AG04449 (cell line): ENCODE measurements at regions not wholly inside any gene's neighbourhood (a gene's known extent, or its start where the extent isn't known, plus 50 kb on each side); places are given as distances from the start of the nearest gene placed in this dataset.
A peak's percentile ranks its signal among the peaks of the same experiment; 100 is the strongest.

ENCODE experiments used
- CTCF ChIA-PET: fragments of 350-600 bp; formaldehyde crosslinking; extraction: SDS; loops from one replicate; lab custom pipeline; 2021; ENCODE audit warnings: antibody characterized with exemption; lab: Yijun Ruan, JAX
- POLR2A ChIA-PET: fragments of 400-600, 350-600 bp; formaldehyde crosslinking; extraction: SDS; loops from one replicate; lab custom pipeline; 2020; ENCODE audit warnings: antibody characterized with exemption, inconsistent platforms; lab: Yijun Ruan, JAX
- DNase-seq: peaks from one replicate; pipeline ENCODE4 v3.0.0-alpha.2; 2010; ENCODE audit warnings: low read depth, low spot score
- H3K4me3 ChIP-seq: 2 replicates; pipeline ENCODE4 v1.5.1; 2011; ENCODE audit warnings: low read depth, mild to moderate bottlenecking, control low read depth, low read length
- CTCF ChIP-seq: IDR thresholded peaks from one replicate; pipeline ENCODE4 v1.5.1; 2011; ENCODE audit warnings: mild to moderate bottlenecking, moderate library complexity, low read length, control low read depth, inconsistent platforms; ENCODE audit not compliant: insufficient read depth; ENCODE audit errors: missing control alignments

- no peak for DNase-seq
- CTCF ChIA-PET: no interaction called here
- POLR2A ChIA-PET: no interaction called here
- H3K4me3 ChIP-seq: no peak overlapping the region
- TF ChIP-seq CTCF: no peak
Measured at GRCh38 chr11:38009932-38010331, 1411.9 kb upstream of the RAG2 start.

GRCh38 chr11:38006466-38006865 is 1408.4 kb upstream of the RAG2 start:
- no peak for DNase-seq
- ChIA-PET CTCF (no interaction called here), POLR2A (no interaction called here)
- no peak overlapping the region for H3K4me3 ChIP-seq
- TF ChIP-seq CTCF: no peak

GRCh38 chr11:38005597-38005996 is 1407.6 kb upstream of the RAG2 start:
- DNase-seq: peak; percentile 16
- TF ChIP-seq CTCF: no peak
- no peak overlapping the region for H3K4me3 ChIP-seq
- ChIA-PET POLR2A (interaction anchor here (0.9 kb wide), 1 partner anchor 9 kb away, joined by 4 read pairs; no protein-coding TSS in a partner anchor), CTCF (no interaction called here)

- no peak overlapping the region for H3K4me3 ChIP-seq
- POLR2A ChIA-PET: no interaction called here
- no peak for DNase-seq
- CTCF ChIA-PET: no interaction called here
- no peak for TF ChIP-seq CTCF
Measured at GRCh38 chr11:37999171-37999570, 1401.1 kb upstream of the RAG2 start.

- TF ChIP-seq CTCF: no peak
- no peak for DNase-seq
- POLR2A ChIA-PET: no interaction called here
- no peak overlapping the region for H3K4me3 ChIP-seq
- CTCF ChIA-PET: no interaction called here
Measured at GRCh38 chr11:37995886-37996285, 1397.8 kb upstream of the RAG2 start.

GRCh38 chr11:37988031-37988430 is 1390.0 kb upstream of the RAG2 start:
- CTCF ChIA-PET: no interaction called here
- TF ChIP-seq CTCF: no peak
- POLR2A ChIA-PET: no interaction called here
- no peak overlapping the region for H3K4me3 ChIP-seq
- no peak for DNase-seq
